GM12873 (cell line): ENCODE measurements at regions not wholly inside any gene's neighbourhood (a gene's known extent, or its start where the extent isn't known, plus 50 kb on each side); places are given as distances from the start of the nearest gene placed in this dataset.

Source experiments
- CTCF ChIP-seq: IDR thresholded peaks from 2 replicates; pipeline ENCODE4 v1.5.1; 2012; ENCODE audit warnings: low read depth, mild to moderate bottlenecking, moderate library complexity, low read length, control low read depth; ENCODE audit not compliant: insufficient read depth; ENCODE audit errors: missing control alignments

GRCh38 chr13:53822136-53822535 lies 793.5 kb downstream of the OLFM4 start:
- no peak for TF ChIP-seq CTCF

GRCh38 chr13:53839461-53839860 lies 810.8 kb downstream of the OLFM4 start:
- no peak for TF ChIP-seq CTCF

GRCh38 chr13:53844473-53845146 lies 816.0 kb downstream of the OLFM4 start:
- TF ChIP-seq CTCF = no peak

- TF ChIP-seq CTCF = no peak
Observed at GRCh38 chr13:53847502-53847901, 818.9 kb downstream of the OLFM4 start.

- no peak for TF ChIP-seq CTCF
Observed at GRCh38 chr13:53848366-53848961, 819.9 kb downstream of the OLFM4 start.

GRCh38 chr13:53854321-53854720 lies 825.7 kb downstream of the OLFM4 start:
- no peak for TF ChIP-seq CTCF

GRCh38 chr13:53856573-53857195 lies 828.1 kb downstream of the OLFM4 start:
- TF ChIP-seq CTCF = no peak
